HCT116 (cell line): ENCODE measurements at regions not wholly inside any gene's neighbourhood (a gene's known extent, or its start where the extent isn't known, plus 50 kb on each side); places are given as distances from the start of the nearest gene placed in this dataset.

Source experiments
- ATAC-seq: fragments of 200-7000 bp; cut with Tn5 transposase; 2 replicates; pipeline ENCODE4 v1.9.1; 2020; ENCODE audit warnings: mild to moderate bottlenecking, moderate library complexity
- BruUV-seq: library from RNA; stranded (reverse); fragments of 400-500 nt; replicated peaks from 2 replicates; lab custom pipeline; 2021; lab: Mats Ljungman, UMichigan
- CTCF ChIA-PET: fragments of 300-600 bp; sonication (Branson Sonifier 250); formaldehyde crosslinking; loops from one replicate; lab custom pipeline; 2021; ENCODE audit warnings: antibody characterized with exemption; lab: Charles Lee
- POLR2A ChIA-PET: fragments of 300-600, 350-600 bp; sonication (Branson Sonifier 250); formaldehyde crosslinking; loops from one replicate; lab custom pipeline; 2021; ENCODE audit warnings: antibody characterized with exemption; lab: Charles Lee
- RAD21 ChIA-PET, 2 experiments: fragments of 300-600 bp; sonication (Branson Sonifier 250); formaldehyde crosslinking; loops; one replicate each; lab custom pipeline; 2023; ENCODE audit warnings: low total read pairs in 2 of 2; ENCODE audit not compliant: uncharacterized antibody in 2 of 2, unreplicated experiment in 2 of 2, low non-redundant PET in 1 of 2; lab: Charles Lee
- DNase-seq: peaks from one replicate; pipeline ENCODE4 v3.0.0-alpha.2; 2010; ENCODE audit warnings: low read depth, low spot score
- H2AFZ ChIP-seq: fragments of 200-600 bp; shearing (Covaris generic), sonication (generic); 2 replicates; pipeline ENCODE4 v1.6.1; 2017; ENCODE audit warnings: low read depth, mixed run types, mixed read lengths, antibody characterized with exemption, low read length; ENCODE audit not compliant: poor library complexity, severe bottlenecking
- H3K27ac ChIP-seq: 2 replicates; pipeline ENCODE4 v1.5.1; 2012; ENCODE audit warnings: low read depth, low read length
- H3K27me3 ChIP-seq: fragments of 200-600 bp; sonication (generic); 2 replicates; pipeline ENCODE4 v1.6.1; 2016; ENCODE audit warnings: mixed run types, low read length, mixed read lengths; ENCODE audit not compliant: insufficient read depth
- H3K36me3 ChIP-seq, 2 experiments: fragments of 200-500 bp in 1 of 2; fragments of 200-600 bp in 1 of 2; sonication (Bioruptor generic) in 1 of 2; sonication (generic) in 1 of 2; 2 replicates each; pipeline versions ENCODE4 v1.5.1 to v1.6.1; 2014 to 2016; ENCODE audit warnings: low read length in 2 of 2, inconsistent platforms in 1 of 2, mixed read lengths in 1 of 2, mixed run types in 1 of 2; ENCODE audit not compliant: insufficient read depth in 2 of 2, control insufficient read depth in 1 of 2
- H3K4me1 ChIP-seq, 2 experiments: fragments of 200-600 bp in 1 of 2; sonication (generic) in 1 of 2; 2 replicates each; pipeline versions ENCODE4 v1.5.1 to v1.6.1; 2012 to 2017; ENCODE audit warnings: low read length in 2 of 2, inconsistent platforms in 1 of 2, mild to moderate bottlenecking in 1 of 2, mixed read lengths in 1 of 2, mixed run types in 1 of 2, moderate library complexity in 1 of 2; ENCODE audit not compliant: insufficient read depth in 2 of 2, control insufficient read depth in 1 of 2
- H3K4me2 ChIP-seq: fragments of 200-600 bp; sonication (generic); 2 replicates; pipeline ENCODE4 v1.6.1; 2017; ENCODE audit warnings: mixed run types, low read length, mixed read lengths
- H3K4me3 ChIP-seq, 2 experiments: fragments of 200-600 bp in 1 of 2; sonication (generic) in 1 of 2; replicated peaks in 1 of 2; 2 replicates each; pipeline ENCODE4 v1.5.1; 2011 to 2016; ENCODE audit warnings: low read length in 2 of 2, control low read depth in 1 of 2, low read depth in 1 of 2, mild to moderate bottlenecking in 1 of 2, mixed read lengths in 1 of 2, mixed run types in 1 of 2
- H3K79me2 ChIP-seq: fragments of 200-600 bp; sonication (generic); 2 replicates; pipeline ENCODE4 v1.6.1; 2017; ENCODE audit warnings: mild to moderate bottlenecking, mixed run types, low read length, moderate library complexity, mixed read lengths; ENCODE audit not compliant: insufficient read depth
- H3K9ac ChIP-seq: fragments of 200-600 bp; sonication (generic); 2 replicates; pipeline ENCODE4 v1.6.1; 2016; ENCODE audit warnings: low read length, mixed read lengths
- H3K9me2 ChIP-seq: fragments of 200-600 bp; sonication (generic), shearing (Covaris generic); 2 replicates; pipeline ENCODE4 v1.6.1; 2017; ENCODE audit warnings: mixed run types, mild to moderate bottlenecking, moderate library complexity; ENCODE audit not compliant: insufficient read depth
- H3K9me3 ChIP-seq, 2 experiments: fragments of 200-500 bp in 1 of 2; fragments of 200-600 bp in 1 of 2; sonication (Bioruptor generic) in 1 of 2; sonication (generic) in 1 of 2; 2 replicates each; pipeline ENCODE4 v1.6.1; 2014 to 2017; ENCODE audit warnings: low read length in 2 of 2, mixed read lengths in 2 of 2, inconsistent platforms in 1 of 2, low read depth in 1 of 2, mild to moderate bottlenecking in 1 of 2, mixed run types in 1 of 2, moderate library complexity in 1 of 2; ENCODE audit not compliant: control insufficient read depth in 1 of 2, insufficient read depth in 1 of 2
- H4K20me1 ChIP-seq: fragments of 200-600 bp; sonication (generic), shearing (Covaris generic); 2 replicates; pipeline ENCODE4 v1.6.1; 2017; ENCODE audit warnings: mixed run types, mild to moderate bottlenecking, moderate library complexity; ENCODE audit not compliant: insufficient read depth
- CBX3 ChIP-seq: IDR thresholded peaks from 2 replicates; pipeline ENCODE4 v1.6.1; 2012; ENCODE audit warnings: low read depth
- JUND ChIP-seq: IDR thresholded peaks from 2 replicates; pipeline ENCODE4 v1.6.1; 2012
- POLR2A ChIP-seq: IDR thresholded peaks from 2 replicates; pipeline ENCODE4 v1.7.0; 2011; ENCODE audit warnings: borderline replicate concordance; ENCODE audit not compliant: insufficient read depth, insufficient read length; ENCODE audit errors: extremely low read depth
- POLR2AphosphoS5 ChIP-seq: IDR thresholded peaks from 2 replicates; pipeline ENCODE4 v1.6.1; 2011; ENCODE audit warnings: mild to moderate bottlenecking, low read depth, low read length, moderate library complexity
- SIN3A ChIP-seq: IDR thresholded peaks from 2 replicates; pipeline ENCODE4 v1.6.1; 2012; ENCODE audit warnings: low read depth
- SRF ChIP-seq: IDR thresholded peaks from 2 replicates; pipeline ENCODE4 v1.6.1; 2012; ENCODE audit warnings: low read depth
- YY1 ChIP-seq: IDR thresholded peaks from 2 replicates; pipeline ENCODE4 v1.6.1; 2011; ENCODE audit warnings: low read length, low read depth, moderate library complexity, mild to moderate bottlenecking; ENCODE audit not compliant: insufficient replicate concordance; ENCODE audit errors: extremely low read depth
- ZNF274 ChIP-seq: fragments of 200-500 bp; sonication (Bioruptor generic); IDR thresholded peaks from 2 replicates; pipeline ENCODE4 v1.6.1; 2014; ENCODE audit warnings: mild to moderate bottlenecking, low read depth, low read length, inconsistent platforms
- intact Hi-C: fragments of 100-400 bp; cut with micrococcal nuclease; formaldehyde crosslinking; loops from 2 replicates; pipeline ENCODE4 v1.10.0; 2022
- TF ChIP-seq, protein P1 (sequence below): IDR thresholded peaks from 2 replicates; pipeline ENCODE4 v1.6.1; 2012
- TF ChIP-seq, protein P2 (sequence below), 3 experiments: fragments of 200-600 bp in 1 of 3; sonication (generic) in 1 of 3; IDR thresholded peaks in 2 of 3; conservative IDR thresholded peaks in 1 of 3; 2 replicates each; pipeline ENCODE4 v1.5.1; 2012 to 2017; ENCODE audit warnings: low read depth in 2 of 3, low read length in 2 of 3, antibody characterized with exemption in 1 of 3, borderline replicate concordance in 1 of 3, control low read depth in 1 of 3, mild to moderate bottlenecking in 1 of 3, mixed read lengths in 1 of 3, mixed run types in 1 of 3, moderate library complexity in 1 of 3; ENCODE audit not compliant: insufficient read depth in 1 of 3
- TF ChIP-seq, protein P3 (sequence below): IDR thresholded peaks from 2 replicates; pipeline ENCODE4 v1.6.1; 2012
- TF ChIP-seq, protein P4 (sequence below): IDR thresholded peaks from 2 replicates; pipeline ENCODE4 v1.6.1; 2012; ENCODE audit warnings: low read depth

DNA sequence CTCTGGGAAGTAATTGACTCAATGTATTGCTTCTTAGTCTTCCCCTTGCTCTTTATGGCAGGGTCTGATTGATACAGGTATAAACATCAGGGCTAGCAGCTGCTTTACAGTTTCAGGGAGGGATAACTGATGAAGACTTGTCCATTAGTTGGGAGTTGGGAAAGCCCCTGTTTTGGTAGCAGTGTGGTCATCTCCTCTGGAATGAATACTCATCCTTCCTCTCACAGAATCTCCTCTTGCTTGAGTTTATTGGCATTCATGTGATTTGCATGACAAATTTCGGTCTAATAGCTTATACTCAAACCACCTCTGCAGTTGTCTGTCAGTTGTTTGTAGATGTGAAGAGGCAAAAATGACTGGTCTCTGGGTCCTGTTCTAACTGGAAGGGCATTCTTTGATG, 79.7 kb downstream of the FAT3 start:
- H3K9ac ChIP-seq = no peak overlapping the region
- no peaks in the 10 kb centered on the region for H3K79me2 ChIP-seq
- BruUV-seq = no TSS peak
- no peaks in the 10 kb centered on the region for H3K4me1 ChIP-seq
- H3K36me3 ChIP-seq = no peaks in the 10 kb centered on the region
- H3K9me2 ChIP-seq = no peaks in the 10 kb centered on the region
- ATAC-seq (no peak), DNase-seq (no peak)
- TF ChIP-seq, protein P1, sequence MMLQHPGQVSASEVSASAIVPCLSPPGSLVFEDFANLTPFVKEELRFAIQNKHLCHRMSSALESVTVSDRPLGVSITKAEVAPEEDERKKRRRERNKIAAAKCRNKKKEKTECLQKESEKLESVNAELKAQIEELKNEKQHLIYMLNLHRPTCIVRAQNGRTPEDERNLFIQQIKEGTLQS = no peak
- TF ChIP-seq, protein P2, sequence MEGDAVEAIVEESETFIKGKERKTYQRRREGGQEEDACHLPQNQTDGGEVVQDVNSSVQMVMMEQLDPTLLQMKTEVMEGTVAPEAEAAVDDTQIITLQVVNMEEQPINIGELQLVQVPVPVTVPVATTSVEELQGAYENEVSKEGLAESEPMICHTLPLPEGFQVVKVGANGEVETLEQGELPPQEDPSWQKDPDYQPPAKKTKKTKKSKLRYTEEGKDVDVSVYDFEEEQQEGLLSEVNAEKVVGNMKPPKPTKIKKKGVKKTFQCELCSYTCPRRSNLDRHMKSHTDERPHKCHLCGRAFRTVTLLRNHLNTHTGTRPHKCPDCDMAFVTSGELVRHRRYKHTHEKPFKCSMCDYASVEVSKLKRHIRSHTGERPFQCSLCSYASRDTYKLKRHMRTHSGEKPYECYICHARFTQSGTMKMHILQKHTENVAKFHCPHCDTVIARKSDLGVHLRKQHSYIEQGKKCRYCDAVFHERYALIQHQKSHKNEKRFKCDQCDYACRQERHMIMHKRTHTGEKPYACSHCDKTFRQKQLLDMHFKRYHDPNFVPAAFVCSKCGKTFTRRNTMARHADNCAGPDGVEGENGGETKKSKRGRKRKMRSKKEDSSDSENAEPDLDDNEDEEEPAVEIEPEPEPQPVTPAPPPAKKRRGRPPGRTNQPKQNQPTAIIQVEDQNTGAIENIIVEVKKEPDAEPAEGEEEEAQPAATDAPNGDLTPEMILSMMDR (IDR thresholded peaks at IDR 0.05 in 2 of 3, conservative IDR thresholded peaks at IDR 0.05 in 1 of 3; ENCODE audit: borderline replicate concordance in 1 of 3, insufficient read depth in 1 of 3, low read depth in 2 of 3, low read length in 2 of 3) = no peak
- TF ChIP-seq SIN3A (no peak), POLR2A (no peak), JUND (no peak), ZNF274 (no peak), CBX3 (no peak), POLR2AphosphoS5 (no peak), SRF (no peak), YY1 (no peak)
- TF ChIP-seq, protein P3, sequence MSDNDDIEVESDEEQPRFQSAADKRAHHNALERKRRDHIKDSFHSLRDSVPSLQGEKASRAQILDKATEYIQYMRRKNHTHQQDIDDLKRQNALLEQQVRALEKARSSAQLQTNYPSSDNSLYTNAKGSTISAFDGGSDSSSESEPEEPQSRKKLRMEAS = no peak
- TF ChIP-seq, protein P4, sequence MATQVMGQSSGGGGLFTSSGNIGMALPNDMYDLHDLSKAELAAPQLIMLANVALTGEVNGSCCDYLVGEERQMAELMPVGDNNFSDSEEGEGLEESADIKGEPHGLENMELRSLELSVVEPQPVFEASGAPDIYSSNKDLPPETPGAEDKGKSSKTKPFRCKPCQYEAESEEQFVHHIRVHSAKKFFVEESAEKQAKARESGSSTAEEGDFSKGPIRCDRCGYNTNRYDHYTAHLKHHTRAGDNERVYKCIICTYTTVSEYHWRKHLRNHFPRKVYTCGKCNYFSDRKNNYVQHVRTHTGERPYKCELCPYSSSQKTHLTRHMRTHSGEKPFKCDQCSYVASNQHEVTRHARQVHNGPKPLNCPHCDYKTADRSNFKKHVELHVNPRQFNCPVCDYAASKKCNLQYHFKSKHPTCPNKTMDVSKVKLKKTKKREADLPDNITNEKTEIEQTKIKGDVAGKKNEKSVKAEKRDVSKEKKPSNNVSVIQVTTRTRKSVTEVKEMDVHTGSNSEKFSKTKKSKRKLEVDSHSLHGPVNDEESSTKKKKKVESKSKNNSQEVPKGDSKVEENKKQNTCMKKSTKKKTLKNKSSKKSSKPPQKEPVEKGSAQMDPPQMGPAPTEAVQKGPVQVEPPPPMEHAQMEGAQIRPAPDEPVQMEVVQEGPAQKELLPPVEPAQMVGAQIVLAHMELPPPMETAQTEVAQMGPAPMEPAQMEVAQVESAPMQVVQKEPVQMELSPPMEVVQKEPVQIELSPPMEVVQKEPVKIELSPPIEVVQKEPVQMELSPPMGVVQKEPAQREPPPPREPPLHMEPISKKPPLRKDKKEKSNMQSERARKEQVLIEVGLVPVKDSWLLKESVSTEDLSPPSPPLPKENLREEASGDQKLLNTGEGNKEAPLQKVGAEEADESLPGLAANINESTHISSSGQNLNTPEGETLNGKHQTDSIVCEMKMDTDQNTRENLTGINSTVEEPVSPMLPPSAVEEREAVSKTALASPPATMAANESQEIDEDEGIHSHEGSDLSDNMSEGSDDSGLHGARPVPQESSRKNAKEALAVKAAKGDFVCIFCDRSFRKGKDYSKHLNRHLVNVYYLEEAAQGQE = no peak
- no peaks in the 10 kb centered on the region for H3K27me3 ChIP-seq
- intact Hi-C loops = no loop called here
- RAD21 ChIA-PET = no interaction called here
- no peak overlapping the region for H3K27ac ChIP-seq
- POLR2A ChIA-PET = no interaction called here
- no peaks in the 10 kb centered on the region for H4K20me1 ChIP-seq
- CTCF ChIA-PET = no interaction called here
- H3K4me2 ChIP-seq = no peak overlapping the region
- H2AFZ ChIP-seq = no peak overlapping the region
- no peak overlapping the region for H3K4me3 ChIP-seq
- H3K9me3 ChIP-seq = peaks cover 4 to 11% of the 10 kb centered on the region in 2 experiments; a peak in 2 of 4 replicates
